ENCODE measurements at regions not wholly inside any gene's neighbourhood (a gene's known extent, or its start where the extent isn't known, plus 50 kb on each side); places are given as distances from the start of the nearest gene placed in this dataset.

DNA sequence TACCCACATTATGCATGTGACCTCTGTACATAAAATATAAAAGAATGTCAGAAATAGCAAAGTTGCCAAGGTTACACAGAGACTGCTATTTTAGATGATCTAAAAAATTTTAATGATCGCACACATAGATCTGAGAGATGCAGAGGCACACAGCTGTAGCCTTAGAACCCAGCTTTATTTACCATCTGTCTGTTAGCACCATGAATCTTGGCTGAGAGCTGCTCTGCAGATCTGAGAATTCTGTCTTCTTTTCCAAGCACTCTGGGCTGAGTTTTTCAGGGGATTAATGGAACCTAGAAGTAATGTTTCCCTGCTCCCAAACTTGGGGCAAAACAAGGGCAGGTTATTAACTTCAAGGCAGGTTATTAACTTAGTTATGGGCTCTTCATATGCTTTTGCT lies 248.7 kb upstream of the JAG1 start:
- Histone ChIP-seq H3K4me1 (ENCODE audit: control insufficient read depth, insufficient read depth, low read length) (no peaks in the 10 kb centered on the region), H3K27me3 (ENCODE audit: control insufficient read depth, insufficient read depth, low read length) (no peaks in the 10 kb centered on the region), H3K4me3 (ENCODE audit: low read depth in 2 of 2, low read length in 2 of 2) (no peak overlapping the region), H3K27ac (ENCODE audit: low read length) (no peak overlapping the region), H3K9me3 (ENCODE audit: control insufficient read depth, insufficient read depth, low read depth, low read length) (no peaks in the 10 kb centered on the region), H3K36me3 (ENCODE audit: control insufficient read depth, insufficient read depth, low read length) (no peaks in the 10 kb centered on the region)
- BruUV-seq (replicated peaks) = no TSS peak
- ATAC-seq (no peak), DNase-seq (ENCODE audit: low read depth, low spot score) (no peak)
- POLR2A ChIA-PET = no interaction called here
- CTCF ChIA-PET = no interaction called here
- intact Hi-C loops (cut with micrococcal nuclease; ENCODE audit: unreplicated experiment) (no loop called here), in situ Hi-C loops (cut with HindIII; ENCODE audit: low pct_unique_long_range_greater_than_20kb, low sequenced_read_pairs) (no loop called here)
- TF ChIP-seq, protein P1, sequence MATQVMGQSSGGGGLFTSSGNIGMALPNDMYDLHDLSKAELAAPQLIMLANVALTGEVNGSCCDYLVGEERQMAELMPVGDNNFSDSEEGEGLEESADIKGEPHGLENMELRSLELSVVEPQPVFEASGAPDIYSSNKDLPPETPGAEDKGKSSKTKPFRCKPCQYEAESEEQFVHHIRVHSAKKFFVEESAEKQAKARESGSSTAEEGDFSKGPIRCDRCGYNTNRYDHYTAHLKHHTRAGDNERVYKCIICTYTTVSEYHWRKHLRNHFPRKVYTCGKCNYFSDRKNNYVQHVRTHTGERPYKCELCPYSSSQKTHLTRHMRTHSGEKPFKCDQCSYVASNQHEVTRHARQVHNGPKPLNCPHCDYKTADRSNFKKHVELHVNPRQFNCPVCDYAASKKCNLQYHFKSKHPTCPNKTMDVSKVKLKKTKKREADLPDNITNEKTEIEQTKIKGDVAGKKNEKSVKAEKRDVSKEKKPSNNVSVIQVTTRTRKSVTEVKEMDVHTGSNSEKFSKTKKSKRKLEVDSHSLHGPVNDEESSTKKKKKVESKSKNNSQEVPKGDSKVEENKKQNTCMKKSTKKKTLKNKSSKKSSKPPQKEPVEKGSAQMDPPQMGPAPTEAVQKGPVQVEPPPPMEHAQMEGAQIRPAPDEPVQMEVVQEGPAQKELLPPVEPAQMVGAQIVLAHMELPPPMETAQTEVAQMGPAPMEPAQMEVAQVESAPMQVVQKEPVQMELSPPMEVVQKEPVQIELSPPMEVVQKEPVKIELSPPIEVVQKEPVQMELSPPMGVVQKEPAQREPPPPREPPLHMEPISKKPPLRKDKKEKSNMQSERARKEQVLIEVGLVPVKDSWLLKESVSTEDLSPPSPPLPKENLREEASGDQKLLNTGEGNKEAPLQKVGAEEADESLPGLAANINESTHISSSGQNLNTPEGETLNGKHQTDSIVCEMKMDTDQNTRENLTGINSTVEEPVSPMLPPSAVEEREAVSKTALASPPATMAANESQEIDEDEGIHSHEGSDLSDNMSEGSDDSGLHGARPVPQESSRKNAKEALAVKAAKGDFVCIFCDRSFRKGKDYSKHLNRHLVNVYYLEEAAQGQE (IDR thresholded peaks at IDR 0.05; ENCODE audit: insufficient read depth in 1 of 2, low read depth in 2 of 2, low read length in 1 of 2) = no peak
- TF ChIP-seq TCF7L2 (IDR thresholded peaks at IDR 0.05; ENCODE audit: low read depth, low read length) (no peak), SIN3A (IDR thresholded peaks at IDR 0.05; ENCODE audit: borderline replicate concordance, insufficient read depth, low read depth, low read length) (no peak), POLR2AphosphoS5 (IDR thresholded peaks at IDR 0.05; ENCODE audit: low read depth, low read length) (no peak)

DNA sequence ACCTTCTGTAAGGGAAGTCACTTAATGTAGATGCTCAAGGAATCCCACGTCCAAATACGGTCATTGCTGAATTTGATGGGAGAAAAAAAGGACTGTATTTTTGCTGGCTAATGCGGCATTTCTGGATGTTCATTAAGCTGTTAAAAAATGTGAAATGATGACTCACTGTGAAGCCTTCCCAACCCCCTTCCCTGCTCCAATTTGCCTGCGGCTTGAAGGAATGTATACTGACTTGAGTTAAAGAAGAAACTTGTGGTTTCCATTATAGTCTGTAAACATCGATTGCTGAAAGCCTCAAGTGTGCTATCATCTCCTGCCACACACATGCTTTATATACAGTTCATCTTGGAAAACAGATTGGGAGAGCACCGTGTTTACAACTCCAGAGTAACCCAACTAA lies 249.1 kb upstream of the JAG1 start:
- Histone ChIP-seq H3K36me3 (ENCODE audit: control insufficient read depth, insufficient read depth, low read length) (no peaks in the 10 kb centered on the region), H3K9me3 (ENCODE audit: control insufficient read depth, insufficient read depth, low read depth, low read length) (no peaks in the 10 kb centered on the region), H3K4me3 (ENCODE audit: low read depth in 2 of 2, low read length in 2 of 2) (no peak overlapping the region), H3K4me1 (ENCODE audit: control insufficient read depth, insufficient read depth, low read length) (no peaks in the 10 kb centered on the region), H3K27ac (ENCODE audit: low read length) (no peak overlapping the region), H3K27me3 (ENCODE audit: control insufficient read depth, insufficient read depth, low read length) (no peaks in the 10 kb centered on the region)
- ChIA-PET CTCF (no interaction called here), POLR2A (no interaction called here)
- intact Hi-C loops (cut with micrococcal nuclease; ENCODE audit: unreplicated experiment) = no loop called here
- BruUV-seq (replicated peaks) = no TSS peak
- in situ Hi-C loops (cut with HindIII; ENCODE audit: low pct_unique_long_range_greater_than_20kb, low sequenced_read_pairs) = no loop called here
- no peak for TF ChIP-seq SIN3A (IDR thresholded peaks at IDR 0.05; ENCODE audit: borderline replicate concordance, insufficient read depth, low read depth, low read length)
- no peak for TF ChIP-seq POLR2AphosphoS5 (IDR thresholded peaks at IDR 0.05; ENCODE audit: low read depth, low read length)
- TF ChIP-seq, protein P1 (IDR thresholded peaks at IDR 0.05; ENCODE audit: insufficient read depth in 1 of 2, low read depth in 2 of 2, low read length in 1 of 2) = no peak
- TF ChIP-seq, protein P2, sequence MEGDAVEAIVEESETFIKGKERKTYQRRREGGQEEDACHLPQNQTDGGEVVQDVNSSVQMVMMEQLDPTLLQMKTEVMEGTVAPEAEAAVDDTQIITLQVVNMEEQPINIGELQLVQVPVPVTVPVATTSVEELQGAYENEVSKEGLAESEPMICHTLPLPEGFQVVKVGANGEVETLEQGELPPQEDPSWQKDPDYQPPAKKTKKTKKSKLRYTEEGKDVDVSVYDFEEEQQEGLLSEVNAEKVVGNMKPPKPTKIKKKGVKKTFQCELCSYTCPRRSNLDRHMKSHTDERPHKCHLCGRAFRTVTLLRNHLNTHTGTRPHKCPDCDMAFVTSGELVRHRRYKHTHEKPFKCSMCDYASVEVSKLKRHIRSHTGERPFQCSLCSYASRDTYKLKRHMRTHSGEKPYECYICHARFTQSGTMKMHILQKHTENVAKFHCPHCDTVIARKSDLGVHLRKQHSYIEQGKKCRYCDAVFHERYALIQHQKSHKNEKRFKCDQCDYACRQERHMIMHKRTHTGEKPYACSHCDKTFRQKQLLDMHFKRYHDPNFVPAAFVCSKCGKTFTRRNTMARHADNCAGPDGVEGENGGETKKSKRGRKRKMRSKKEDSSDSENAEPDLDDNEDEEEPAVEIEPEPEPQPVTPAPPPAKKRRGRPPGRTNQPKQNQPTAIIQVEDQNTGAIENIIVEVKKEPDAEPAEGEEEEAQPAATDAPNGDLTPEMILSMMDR (IDR thresholded peaks at IDR 0.05) = no peak
- no peak for TF ChIP-seq TCF7L2 (IDR thresholded peaks at IDR 0.05; ENCODE audit: low read depth, low read length)
- no peak for DNase-seq (ENCODE audit: low read depth, low spot score)
- ATAC-seq = no peak

Measured in Panc1 (cell line).